VCaP (cell line): ENCODE measurements at regions not wholly inside any gene's neighbourhood (a gene's known extent, or its start where the extent isn't known, plus 50 kb on each side); places are given as distances from the start of the nearest gene placed in this dataset.

Experiments used
- H3K27ac ChIP-seq: fragments of 450-650 bp; 2 replicates; pipeline ENCODE4 v1.5.1; 2017
- CTCF ChIP-seq: fragments of 450-650 bp; conservative IDR thresholded peaks from 2 replicates; pipeline ENCODE4 v1.5.1; 2017; ENCODE audit warnings: mild to moderate bottlenecking, moderate library complexity

- H3K27ac ChIP-seq: no peak overlapping the region
- no peak for TF ChIP-seq CTCF
Measured at GRCh38 chr7:46725136-46725535, 804.1 kb upstream of the IGFBP3 start.

GRCh38 chr7:46723742-46724141, 802.7 kb upstream of the IGFBP3 start:
- TF ChIP-seq CTCF: no peak
- H3K27ac ChIP-seq: no peak overlapping the region

- H3K27ac ChIP-seq: no peak overlapping the region
- TF ChIP-seq CTCF: no peak
Measured at GRCh38 chr7:46723003-46723402, 801.9 kb upstream of the IGFBP3 start.

GRCh38 chr7:46720761-46721160, 799.7 kb upstream of the IGFBP3 start:
- H3K27ac ChIP-seq: no peak overlapping the region
- TF ChIP-seq CTCF: no peak

- H3K27ac ChIP-seq: no peak overlapping the region
- no peak for TF ChIP-seq CTCF
Measured at GRCh38 chr7:46719616-46720015, 798.5 kb upstream of the IGFBP3 start.

GRCh38 chr7:46716926-46717325, 795.9 kb upstream of the IGFBP3 start:
- H3K27ac ChIP-seq: no peak overlapping the region; the same call in 1 of the 2 replicates
- TF ChIP-seq CTCF: no peak

GRCh38 chr7:46715579-46715978, 794.5 kb upstream of the IGFBP3 start:
- TF ChIP-seq CTCF: no peak
- no peak overlapping the region; the same call in 1 of the 2 replicates for H3K27ac ChIP-seq

- no peak for TF ChIP-seq CTCF
Measured at GRCh38 chr7:46714904-46715303, 793.8 kb upstream of the IGFBP3 start.

More at GRCh38 chr7:46714904-46715303, 793.8 kb upstream of the IGFBP3 start:
- H3K27ac ChIP-seq: peak overlapping the region; percentile 71
